ENCODE measurements at regions not wholly inside any gene's neighbourhood (a gene's known extent, or its start where the extent isn't known, plus 50 kb on each side); places are given as distances from the start of the nearest gene placed in this dataset.

- TF ChIP-seq CTCF (IDR thresholded peaks at IDR 0.05) (no peak), POLR2A (IDR thresholded peaks at IDR 0.05) (no peak)
These were observed 499.8 kb upstream of the CD180 start for GRCh38 chr5:67696446-67696845.

All from uterus (tissue), 2 donors.